ENCODE measurements at regions not wholly inside any gene's neighbourhood (a gene's known extent, or its start where the extent isn't known, plus 50 kb on each side); places are given as distances from the start of the nearest gene placed in this dataset.

DNA sequence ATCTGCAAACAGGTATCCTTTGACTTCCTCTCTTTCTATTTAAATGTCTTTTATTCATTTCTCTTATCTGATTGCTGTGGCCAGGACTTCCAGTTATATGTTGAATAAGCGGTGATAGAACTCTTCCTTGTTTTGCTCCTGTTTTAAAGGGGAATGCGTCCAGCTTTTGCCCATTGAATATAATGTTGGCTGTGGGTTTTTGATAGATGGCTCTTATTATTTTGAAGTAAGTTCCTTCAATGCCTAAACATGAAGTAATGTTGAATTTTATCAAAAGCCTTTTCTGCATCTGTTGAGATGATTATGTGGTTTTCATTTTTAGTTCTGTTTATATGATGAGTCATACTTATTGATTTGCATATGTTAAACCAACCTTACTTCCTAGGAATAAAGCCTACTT is 300.5 kb upstream of the CTNND2 start:
- TF ChIP-seq, protein P1, sequence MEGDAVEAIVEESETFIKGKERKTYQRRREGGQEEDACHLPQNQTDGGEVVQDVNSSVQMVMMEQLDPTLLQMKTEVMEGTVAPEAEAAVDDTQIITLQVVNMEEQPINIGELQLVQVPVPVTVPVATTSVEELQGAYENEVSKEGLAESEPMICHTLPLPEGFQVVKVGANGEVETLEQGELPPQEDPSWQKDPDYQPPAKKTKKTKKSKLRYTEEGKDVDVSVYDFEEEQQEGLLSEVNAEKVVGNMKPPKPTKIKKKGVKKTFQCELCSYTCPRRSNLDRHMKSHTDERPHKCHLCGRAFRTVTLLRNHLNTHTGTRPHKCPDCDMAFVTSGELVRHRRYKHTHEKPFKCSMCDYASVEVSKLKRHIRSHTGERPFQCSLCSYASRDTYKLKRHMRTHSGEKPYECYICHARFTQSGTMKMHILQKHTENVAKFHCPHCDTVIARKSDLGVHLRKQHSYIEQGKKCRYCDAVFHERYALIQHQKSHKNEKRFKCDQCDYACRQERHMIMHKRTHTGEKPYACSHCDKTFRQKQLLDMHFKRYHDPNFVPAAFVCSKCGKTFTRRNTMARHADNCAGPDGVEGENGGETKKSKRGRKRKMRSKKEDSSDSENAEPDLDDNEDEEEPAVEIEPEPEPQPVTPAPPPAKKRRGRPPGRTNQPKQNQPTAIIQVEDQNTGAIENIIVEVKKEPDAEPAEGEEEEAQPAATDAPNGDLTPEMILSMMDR (IDR thresholded peaks at IDR 0.05; ENCODE audit: control extremely low read depth, extremely low read depth), result no peak
- no peaks in the 10 kb centered on the region for H3K4me1 ChIP-seq (ENCODE audit: control insufficient read depth in 5 of 5, insufficient read depth in 5 of 5, low read length in 5 of 5)
- no peak overlapping the region for H3K4me3 ChIP-seq
- 67 to 78% methylated on average over 2 of the region's 2 CpGs for WGBS, 2 donors
- DNase-seq (no peak), ATAC-seq (ENCODE audit: insufficient read depth, low FRiP score) (no peak)
- H3K9me3 ChIP-seq (ENCODE audit: control insufficient read depth in 4 of 4, insufficient read depth in 3 of 4, low read length in 3 of 4), result peaks cover 0 to 3% (median 0%) of the 10 kb centered on the region in 4 donors
- no peak overlapping the region for H3K9ac ChIP-seq (ENCODE audit: insufficient read depth in 1 of 2, low read length in 2 of 2)
- no peaks in the 10 kb centered on the region for H3K36me3 ChIP-seq (ENCODE audit: control insufficient read depth in 4 of 4, insufficient read depth in 4 of 4, low read length in 4 of 4)
- H3K27ac ChIP-seq (ENCODE audit: low read depth in 1 of 2, low read length in 1 of 2), result no peak overlapping the region
- no peaks in the 10 kb centered on the region for H3K27me3 ChIP-seq (ENCODE audit: control insufficient read depth in 3 of 3, insufficient read depth in 3 of 3, low read length in 2 of 3)

DNA sequence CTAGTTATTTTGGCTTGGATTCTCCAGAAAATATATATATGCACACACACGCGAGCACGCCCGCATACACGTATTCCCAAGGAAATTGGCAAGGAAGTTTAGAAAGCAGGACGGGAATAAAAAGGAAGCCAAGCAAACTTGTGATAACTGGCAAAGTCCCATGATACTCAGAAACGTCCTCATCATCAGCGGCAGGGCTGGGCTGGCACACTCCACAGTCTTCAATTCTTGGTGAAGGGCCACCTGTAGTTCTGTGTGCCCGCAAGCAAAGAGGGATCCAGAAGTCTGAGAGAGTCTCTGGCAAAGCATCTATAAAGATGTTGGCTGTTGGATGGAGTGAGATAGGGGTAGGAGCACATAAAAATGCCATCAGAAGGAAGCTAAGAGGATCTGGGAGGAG is 289.3 kb upstream of the CTNND2 start:
- Histone ChIP-seq H3K9ac (ENCODE audit: insufficient read depth in 1 of 2, low read length in 2 of 2) (no peak overlapping the region), H3K4me3 (no peak overlapping the region), H3K27me3 (ENCODE audit: control insufficient read depth in 3 of 3, insufficient read depth in 3 of 3, low read length in 2 of 3) (no peaks in the 10 kb centered on the region), H3K9me3 (ENCODE audit: control insufficient read depth in 4 of 4, insufficient read depth in 3 of 4, low read length in 3 of 4) (peaks cover 0 to 3% (median 0%) of the 10 kb centered on the region in 4 donors), H3K4me1 (ENCODE audit: control insufficient read depth in 5 of 5, insufficient read depth in 5 of 5, low read length in 5 of 5) (no peaks in the 10 kb centered on the region), H3K36me3 (ENCODE audit: control insufficient read depth in 4 of 4, insufficient read depth in 4 of 4, low read length in 4 of 4) (no peaks in the 10 kb centered on the region), H3K27ac (ENCODE audit: low read depth in 1 of 2, low read length in 1 of 2) (no peak overlapping the region)
- WGBS, 2 donors, result 90 to 91% methylated on average over 9 of the region's 9 CpGs
- ATAC-seq (ENCODE audit: insufficient read depth, low FRiP score) (no peak), DNase-seq (no peak)
- TF ChIP-seq, protein P1 (IDR thresholded peaks at IDR 0.05; ENCODE audit: control extremely low read depth, extremely low read depth), result no peak

DNA sequence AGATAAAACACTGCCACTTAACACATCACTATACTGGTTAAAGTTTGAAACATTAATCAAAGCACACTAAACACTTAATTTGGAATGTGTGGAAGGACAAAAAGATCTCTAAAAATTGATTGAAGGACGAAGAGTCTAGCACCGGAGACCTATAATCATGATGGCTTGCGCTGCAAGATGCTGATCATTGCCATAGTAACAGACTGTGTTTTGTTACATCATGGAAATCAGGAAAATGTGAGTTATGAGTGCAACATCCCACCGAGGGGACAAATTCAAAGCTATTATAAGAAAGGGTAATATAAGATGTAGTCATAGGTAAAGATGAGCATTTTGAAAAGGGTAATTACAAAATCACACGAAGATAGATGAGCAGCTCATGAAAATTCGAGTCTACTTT is 278.8 kb upstream of the CTNND2 start:
- 69 to 84% methylated on average over 6 of the region's 6 CpGs for WGBS, 2 donors
- DNase-seq (no peak), ATAC-seq (ENCODE audit: insufficient read depth, low FRiP score) (no peak)
- H3K4me1 ChIP-seq (ENCODE audit: control insufficient read depth in 5 of 5, insufficient read depth in 5 of 5, low read length in 5 of 5), result no peaks in the 10 kb centered on the region
- no peak overlapping the region for H3K27ac ChIP-seq (ENCODE audit: low read depth in 1 of 2, low read length in 1 of 2)
- no peaks in the 10 kb centered on the region for H3K27me3 ChIP-seq (ENCODE audit: control insufficient read depth in 3 of 3, insufficient read depth in 3 of 3, low read length in 2 of 3)
- TF ChIP-seq, protein P1 (IDR thresholded peaks at IDR 0.05; ENCODE audit: control extremely low read depth, extremely low read depth), result no peak
- peaks cover 0 to 2% (median 0%) of the 10 kb centered on the region in 4 donors for H3K9me3 ChIP-seq (ENCODE audit: control insufficient read depth in 4 of 4, insufficient read depth in 3 of 4, low read length in 3 of 4)
- no peak overlapping the region for H3K9ac ChIP-seq (ENCODE audit: insufficient read depth in 1 of 2, low read length in 2 of 2)
- no peaks in the 10 kb centered on the region for H3K36me3 ChIP-seq (ENCODE audit: control insufficient read depth in 4 of 4, insufficient read depth in 4 of 4, low read length in 4 of 4)
- no peak overlapping the region for H3K4me3 ChIP-seq

DNA sequence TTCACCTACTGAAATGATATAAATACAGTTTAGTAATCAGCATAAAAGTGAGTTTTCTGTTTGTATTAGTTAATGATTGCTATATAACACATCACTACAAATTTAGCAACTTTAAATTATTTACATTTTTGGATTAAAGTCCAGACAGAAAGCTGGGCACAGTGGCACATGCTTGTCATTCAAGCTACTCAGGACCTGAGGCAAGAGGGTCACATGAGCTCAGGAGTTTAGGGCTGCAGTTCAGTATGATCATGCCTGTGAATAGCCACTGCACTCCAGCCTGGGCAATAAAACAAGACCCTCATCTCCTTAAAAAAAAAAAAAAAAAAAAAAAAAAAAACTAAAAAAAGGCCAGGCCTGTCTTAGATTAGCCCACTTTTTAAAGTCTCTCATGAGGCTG is 273.6 kb upstream of the CTNND2 start:
- H3K9ac ChIP-seq (ENCODE audit: insufficient read depth in 1 of 2, low read length in 2 of 2), result no peak overlapping the region
- no peaks in the 10 kb centered on the region for H3K9me3 ChIP-seq (ENCODE audit: control insufficient read depth in 4 of 4, insufficient read depth in 3 of 4, low read length in 3 of 4)
- H3K27ac ChIP-seq (ENCODE audit: low read depth in 1 of 2, low read length in 1 of 2), result no peak overlapping the region
- no peaks in the 10 kb centered on the region for H3K36me3 ChIP-seq (ENCODE audit: control insufficient read depth in 4 of 4, insufficient read depth in 4 of 4, low read length in 4 of 4)
- H3K27me3 ChIP-seq (ENCODE audit: control insufficient read depth in 3 of 3, insufficient read depth in 3 of 3, low read length in 2 of 3), result no peaks in the 10 kb centered on the region
- H3K4me3 ChIP-seq, result no peak overlapping the region
- TF ChIP-seq, protein P1 (IDR thresholded peaks at IDR 0.05; ENCODE audit: control extremely low read depth, extremely low read depth), result no peak
- DNase-seq (no peak), ATAC-seq (ENCODE audit: insufficient read depth, low FRiP score) (no peak)
- H3K4me1 ChIP-seq (ENCODE audit: control insufficient read depth in 5 of 5, insufficient read depth in 5 of 5, low read length in 5 of 5), result no peaks in the 10 kb centered on the region

All from lung (tissue), 11 donors.